Loucy (cell line): ENCODE measurements at regions not wholly inside any gene's neighbourhood (a gene's known extent, or its start where the extent isn't known, plus 50 kb on each side); places are given as distances from the start of the nearest gene placed in this dataset.

Source experiments
- CTCF ChIP-seq: fragments of 200-600 bp; sonication (generic); conservative IDR thresholded peaks from 2 replicates; pipeline ENCODE4 v1.5.1; 2014; ENCODE audit warnings: mild to moderate bottlenecking, antibody characterized with exemption, low read length
- EZH2phosphoT487 ChIP-seq: fragments of 200-600 bp; IDR thresholded peaks from 2 replicates; pipeline ENCODE4 v1.6.1; 2018; ENCODE audit warnings: antibody characterized with exemption, mild to moderate bottlenecking, moderate library complexity, borderline replicate concordance

GRCh38 chr16:82229800-82230619 lies 60.0 kb upstream of the MPHOSPH6 start:
- TF ChIP-seq CTCF, result peak; percentile 99
- TF ChIP-seq EZH2phosphoT487, result no peak
